ENCODE measurements at regions not wholly inside any gene's neighbourhood (a gene's known extent, or its start where the extent isn't known, plus 50 kb on each side); places are given as distances from the start of the nearest gene placed in this dataset.
"Not testable (repeated sequence)": the region's sequence is repeated elsewhere in the genome, so short reads cannot be mapped to it uniquely, and the experiment has no call there.

DNA sequence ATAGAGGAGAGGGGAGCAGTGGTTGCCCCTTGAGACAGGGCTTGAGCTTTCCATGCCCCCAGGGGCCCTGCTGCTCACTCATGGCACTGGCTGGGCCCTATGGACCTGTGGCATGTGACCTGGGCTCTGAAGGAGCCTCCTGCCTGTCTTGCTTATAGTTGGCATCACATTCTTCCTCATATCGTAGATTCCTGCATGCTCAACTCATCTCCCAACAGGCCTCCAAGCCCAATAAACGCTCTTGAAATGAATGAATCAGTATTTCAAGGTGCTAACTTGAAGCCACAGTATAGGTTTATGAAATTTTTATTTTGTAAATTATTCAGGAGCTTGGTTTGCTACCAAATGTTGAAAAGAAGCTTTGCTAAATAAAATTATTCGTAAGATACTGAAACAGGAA lies 93.3 kb upstream of the SLC7A14 start:
- Histone ChIP-seq H3K27ac (ENCODE audit: insufficient read depth, low read length, poor library complexity, severe bottlenecking) (no peak overlapping the region), H3K36me3 (ENCODE audit: control insufficient read depth, insufficient read depth, low read length) (no peaks in the 10 kb centered on the region)
- no peak for DNase-seq

DNA sequence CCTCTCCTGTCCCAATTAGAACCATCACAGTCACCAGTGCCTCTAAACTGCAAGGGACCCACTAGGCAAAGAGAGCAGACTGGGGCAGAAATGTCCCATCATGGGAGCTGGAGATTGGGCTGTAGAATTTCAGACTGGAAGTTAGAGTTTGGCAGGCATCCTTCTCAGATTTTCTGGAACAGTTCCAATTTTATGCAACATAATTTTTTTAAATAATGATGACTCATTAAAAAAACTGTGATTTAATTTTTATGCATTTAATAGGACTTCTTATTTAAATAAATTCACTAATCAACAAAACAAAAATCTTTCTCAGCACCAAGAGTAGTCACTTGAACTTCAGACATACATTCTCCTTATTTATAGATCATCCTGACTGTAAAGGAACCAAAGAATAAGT lies 84.6 kb upstream of the SLC7A14 start:
- H3K36me3 ChIP-seq (ENCODE audit: control insufficient read depth, insufficient read depth, low read length), result no peaks in the 10 kb centered on the region
- H3K27me3 ChIP-seq (replicated peaks; ENCODE audit: control insufficient read depth, insufficient read depth, low read length, poor library complexity, severe bottlenecking), result no peaks in the 10 kb centered on the region

More for the DNA sequence above, 93.3 kb upstream of the SLC7A14 start:
- H3K4me3 ChIP-seq (ENCODE audit: insufficient read depth, low read depth, low read length, poor library complexity, severe bottlenecking), result no peak overlapping the region
- no peaks in the 10 kb centered on the region for H3K9me3 ChIP-seq (ENCODE audit: control insufficient read depth, low read length)
- H3K4me1 ChIP-seq (ENCODE audit: control insufficient read depth, insufficient read depth, low read length, poor library complexity, severe bottlenecking), result no peaks in the 10 kb centered on the region
- H3K27me3 ChIP-seq (replicated peaks; ENCODE audit: control insufficient read depth, insufficient read depth, low read length, poor library complexity, severe bottlenecking), result no peaks in the 10 kb centered on the region

DNA sequence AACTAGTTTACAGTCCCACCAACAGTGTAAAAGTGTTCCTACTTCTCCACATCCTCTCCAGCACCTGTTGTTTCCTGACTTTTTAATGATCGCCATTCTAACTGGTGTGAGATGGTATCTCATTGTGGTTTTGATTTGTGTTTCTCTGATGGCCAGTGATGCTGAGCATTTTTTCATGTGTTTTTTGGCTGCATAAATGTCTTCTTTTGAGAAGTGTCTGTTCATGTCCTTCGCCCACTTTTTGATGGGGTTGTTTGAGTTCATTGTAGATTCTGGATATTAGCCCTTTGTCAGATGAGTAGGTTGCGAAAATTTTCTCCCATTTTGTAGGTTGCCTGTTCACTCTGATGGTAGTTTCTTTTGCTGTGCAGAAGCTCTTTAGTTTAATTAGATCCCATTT lies 77.1 kb upstream of the SLC7A14 start:
- H3K27ac ChIP-seq (ENCODE audit: insufficient read depth, low read length, poor library complexity, severe bottlenecking); H3K4me1 ChIP-seq (ENCODE audit: control insufficient read depth, insufficient read depth, low read length, poor library complexity, severe bottlenecking); H3K4me3 ChIP-seq (ENCODE audit: insufficient read depth, low read depth, low read length, poor library complexity, severe bottlenecking); H3K27me3 ChIP-seq (replicated peaks; ENCODE audit: control insufficient read depth, insufficient read depth, low read length, poor library complexity, severe bottlenecking); H3K9me3 ChIP-seq (ENCODE audit: control insufficient read depth, low read length); DNase-seq; H3K36me3 ChIP-seq (ENCODE audit: control insufficient read depth, insufficient read depth, low read length): not testable (repeated sequence)

More for the DNA sequence above, 84.6 kb upstream of the SLC7A14 start:
- no peak overlapping the region for H3K27ac ChIP-seq (ENCODE audit: insufficient read depth, low read length, poor library complexity, severe bottlenecking)
- no peak for DNase-seq
- H3K4me3 ChIP-seq (ENCODE audit: insufficient read depth, low read depth, low read length, poor library complexity, severe bottlenecking), result no peak overlapping the region
- no peaks in the 10 kb centered on the region for H3K4me1 ChIP-seq (ENCODE audit: control insufficient read depth, insufficient read depth, low read length, poor library complexity, severe bottlenecking)
- H3K9me3 ChIP-seq (ENCODE audit: control insufficient read depth, low read length), result no peaks in the 10 kb centered on the region

- Histone ChIP-seq H3K4me3 (ENCODE audit: insufficient read depth, low read depth, low read length, poor library complexity, severe bottlenecking) (no peak overlapping the region), H3K27ac (ENCODE audit: insufficient read depth, low read length, poor library complexity, severe bottlenecking) (no peak overlapping the region), H3K4me1 (ENCODE audit: control insufficient read depth, insufficient read depth, low read length, poor library complexity, severe bottlenecking) (no peaks in the 10 kb centered on the region), H3K36me3 (ENCODE audit: control insufficient read depth, insufficient read depth, low read length) (no peaks in the 10 kb centered on the region), H3K9me3 (ENCODE audit: control insufficient read depth, low read length) (no peaks in the 10 kb centered on the region), H3K27me3 (replicated peaks; ENCODE audit: control insufficient read depth, insufficient read depth, low read length, poor library complexity, severe bottlenecking) (no peaks in the 10 kb centered on the region)
- no peak for DNase-seq
Observed at GRCh38 chr3:170660139-170660538, 74.3 kb upstream of the SLC7A14 start.

GRCh38 chr3:170657312-170657711 lies 71.4 kb upstream of the SLC7A14 start:
- H3K9me3 ChIP-seq (ENCODE audit: control insufficient read depth, low read length), result no peaks in the 10 kb centered on the region
- H3K4me1 ChIP-seq (ENCODE audit: control insufficient read depth, insufficient read depth, low read length, poor library complexity, severe bottlenecking), result no peaks in the 10 kb centered on the region
- DNase-seq, result no peak
- no peaks in the 10 kb centered on the region for H3K27me3 ChIP-seq (replicated peaks; ENCODE audit: control insufficient read depth, insufficient read depth, low read length, poor library complexity, severe bottlenecking)
- H3K27ac ChIP-seq (ENCODE audit: insufficient read depth, low read length, poor library complexity, severe bottlenecking), result no peak overlapping the region
- H3K4me3 ChIP-seq (ENCODE audit: insufficient read depth, low read depth, low read length, poor library complexity, severe bottlenecking), result no peak overlapping the region
- no peaks in the 10 kb centered on the region for H3K36me3 ChIP-seq (ENCODE audit: control insufficient read depth, insufficient read depth, low read length)

DNA sequence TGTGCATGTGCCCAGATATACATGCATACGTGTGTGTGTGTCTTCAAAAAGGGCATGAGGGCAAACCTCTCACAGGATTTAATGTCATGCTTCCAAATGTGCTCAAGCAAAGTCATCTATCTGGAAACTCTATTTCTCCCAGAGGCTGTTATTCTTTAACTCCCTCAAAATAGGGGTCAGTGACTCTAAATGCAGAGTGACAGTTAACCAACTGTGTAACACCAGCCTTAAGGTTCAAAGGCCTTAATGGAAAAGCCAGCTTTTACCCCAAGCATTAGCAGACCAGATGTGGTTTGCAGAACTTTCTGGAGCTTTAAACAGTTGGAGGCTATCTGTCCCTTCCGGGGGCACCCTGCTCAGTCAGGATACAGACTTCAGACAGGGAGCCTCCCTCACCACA lies 70.4 kb upstream of the SLC7A14 start:
- Histone ChIP-seq H3K4me3 (ENCODE audit: insufficient read depth, low read depth, low read length, poor library complexity, severe bottlenecking) (no peak overlapping the region), H3K27ac (ENCODE audit: insufficient read depth, low read length, poor library complexity, severe bottlenecking) (no peak overlapping the region), H3K36me3 (ENCODE audit: control insufficient read depth, insufficient read depth, low read length) (no peaks in the 10 kb centered on the region), H3K27me3 (replicated peaks; ENCODE audit: control insufficient read depth, insufficient read depth, low read length, poor library complexity, severe bottlenecking) (no peaks in the 10 kb centered on the region), H3K9me3 (ENCODE audit: control insufficient read depth, low read length) (no peaks in the 10 kb centered on the region), H3K4me1 (ENCODE audit: control insufficient read depth, insufficient read depth, low read length, poor library complexity, severe bottlenecking) (no peaks in the 10 kb centered on the region)
- no peak for DNase-seq

DNA sequence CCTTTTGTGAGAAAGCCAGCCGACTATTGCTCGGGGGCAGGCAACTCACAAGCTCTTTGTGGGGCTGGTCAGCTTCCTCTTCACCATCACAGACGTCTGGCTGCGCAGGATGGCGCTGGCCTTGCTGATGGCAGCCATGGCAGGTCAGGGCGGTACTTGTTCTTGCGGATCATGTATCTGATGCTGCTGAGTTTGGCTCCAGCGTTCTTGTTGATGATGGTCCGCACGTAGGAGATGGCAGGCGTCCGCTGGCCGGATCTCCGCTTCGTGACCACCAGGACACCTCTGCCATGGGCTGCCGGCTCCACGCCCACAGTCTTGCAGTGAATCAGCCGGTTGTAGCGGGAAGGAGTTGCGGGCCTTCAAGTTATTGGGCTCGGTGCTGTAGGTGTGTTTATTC lies 67.9 kb upstream of the SLC7A14 start:
- H3K4me1 ChIP-seq (ENCODE audit: control insufficient read depth, insufficient read depth, low read length, poor library complexity, severe bottlenecking), result no peaks in the 10 kb centered on the region
- H3K4me3 ChIP-seq (ENCODE audit: insufficient read depth, low read depth, low read length, poor library complexity, severe bottlenecking), result no peak overlapping the region
- no peak overlapping the region for H3K27ac ChIP-seq (ENCODE audit: insufficient read depth, low read length, poor library complexity, severe bottlenecking)
- no peak for DNase-seq
- H3K36me3 ChIP-seq (ENCODE audit: control insufficient read depth, insufficient read depth, low read length), result no peaks in the 10 kb centered on the region
- H3K27me3 ChIP-seq (replicated peaks; ENCODE audit: control insufficient read depth, insufficient read depth, low read length, poor library complexity, severe bottlenecking), result no peaks in the 10 kb centered on the region
- H3K9me3 ChIP-seq (ENCODE audit: control insufficient read depth, low read length), result no peaks in the 10 kb centered on the region

- no peaks in the 10 kb centered on the region for H3K4me1 ChIP-seq (ENCODE audit: control insufficient read depth, insufficient read depth, low read length, poor library complexity, severe bottlenecking)
- H3K36me3 ChIP-seq (ENCODE audit: control insufficient read depth, insufficient read depth, low read length), result no peaks in the 10 kb centered on the region
- H3K4me3 ChIP-seq (ENCODE audit: insufficient read depth, low read depth, low read length, poor library complexity, severe bottlenecking), result no peak overlapping the region
- H3K27me3 ChIP-seq (replicated peaks; ENCODE audit: control insufficient read depth, insufficient read depth, low read length, poor library complexity, severe bottlenecking), result no peaks in the 10 kb centered on the region
- no peaks in the 10 kb centered on the region for H3K9me3 ChIP-seq (ENCODE audit: control insufficient read depth, low read length)
- DNase-seq, result no peak
- H3K27ac ChIP-seq (ENCODE audit: insufficient read depth, low read length, poor library complexity, severe bottlenecking), result no peak overlapping the region
Observed at GRCh38 chr3:170651260-170651845, 65.5 kb upstream of the SLC7A14 start.

- DNase-seq; H3K36me3 ChIP-seq (ENCODE audit: control insufficient read depth, insufficient read depth, low read length); H3K4me1 ChIP-seq (ENCODE audit: control insufficient read depth, insufficient read depth, low read length, poor library complexity, severe bottlenecking); H3K4me3 ChIP-seq (ENCODE audit: insufficient read depth, low read depth, low read length, poor library complexity, severe bottlenecking); H3K9me3 ChIP-seq (ENCODE audit: control insufficient read depth, low read length); H3K27ac ChIP-seq (ENCODE audit: insufficient read depth, low read length, poor library complexity, severe bottlenecking); H3K27me3 ChIP-seq (replicated peaks; ENCODE audit: control insufficient read depth, insufficient read depth, low read length, poor library complexity, severe bottlenecking): not testable (repeated sequence)
Observed at GRCh38 chr3:170650557-170650956, 64.7 kb upstream of the SLC7A14 start.

- no peaks in the 10 kb centered on the region for H3K9me3 ChIP-seq (ENCODE audit: control insufficient read depth, low read length)
- no peak overlapping the region for H3K27ac ChIP-seq (ENCODE audit: insufficient read depth, low read length, poor library complexity, severe bottlenecking)
- no peaks in the 10 kb centered on the region for H3K27me3 ChIP-seq (replicated peaks; ENCODE audit: control insufficient read depth, insufficient read depth, low read length, poor library complexity, severe bottlenecking)
- H3K4me3 ChIP-seq (ENCODE audit: insufficient read depth, low read depth, low read length, poor library complexity, severe bottlenecking), result no peak overlapping the region
- no peaks in the 10 kb centered on the region for H3K4me1 ChIP-seq (ENCODE audit: control insufficient read depth, insufficient read depth, low read length, poor library complexity, severe bottlenecking)
- no peaks in the 10 kb centered on the region for H3K36me3 ChIP-seq (ENCODE audit: control insufficient read depth, insufficient read depth, low read length)
- no peak for DNase-seq
Observed at GRCh38 chr3:170644711-170645110, 58.8 kb upstream of the SLC7A14 start.
